Activated gamma-delta T cell treated with Interleukin-2 at 50 U/mL for 16 hours (primary cell): ENCODE measurements at regions not wholly inside any gene's neighbourhood (a gene's known extent, or its start where the extent isn't known, plus 50 kb on each side); places are given as distances from the start of the nearest gene placed in this dataset.
"Not testable (repeated sequence)": the region's sequence is repeated elsewhere in the genome, so short reads cannot be mapped to it uniquely, and the experiment has no call there.

Source experiments
- DNase-seq: peaks from one replicate; pipeline ENCODE4 v3.0.0-alpha.2; 2020

- DNase-seq, result no peak
These were observed 199.4 kb downstream of the CHIC2 start for GRCh38 chr4:53865054-53865453.

GRCh38 chr4:53863736-53864365 is 200.6 kb downstream of the CHIC2 start:
- no peak for DNase-seq

- DNase-seq, result no peak
These were observed 201.2 kb downstream of the CHIC2 start for GRCh38 chr4:53863158-53863557.

GRCh38 chr4:53861856-53862610 is 202.4 kb downstream of the CHIC2 start:
- DNase-seq, result no peak

- DNase-seq, result no peak
These were observed 205.1 kb downstream of the CHIC2 start for GRCh38 chr4:53859305-53859704.

GRCh38 chr4:53858744-53859143 is 205.7 kb downstream of the CHIC2 start:
- DNase-seq, result no peak

- no peak for DNase-seq
These were observed 208.7 kb downstream of the CHIC2 start for GRCh38 chr4:53855581-53856250.

GRCh38 chr4:53854991-53855568 is 209.3 kb downstream of the CHIC2 start:
- no peak for DNase-seq

- no peak for DNase-seq
These were observed 212.1 kb downstream of the CHIC2 start for GRCh38 chr4:53852343-53852742.

GRCh38 chr4:53847965-53848364 is 216.4 kb downstream of the CHIC2 start:
- DNase-seq, result no peak

GRCh38 chr4:53844551-53844950 is 219.9 kb downstream of the CHIC2 start:
- DNase-seq, result no peak

- no peak for DNase-seq
These were observed 220.3 kb downstream of the CHIC2 start for GRCh38 chr4:53844133-53844532.

GRCh38 chr4:53841711-53842110 is 222.7 kb downstream of the CHIC2 start:
- no peak for DNase-seq

GRCh38 chr4:53840643-53841042 is 223.8 kb downstream of the CHIC2 start:
- DNase-seq, result no peak

- DNase-seq, result not testable (repeated sequence)
These were observed 231.0 kb downstream of the CHIC2 start for GRCh38 chr4:53833302-53834003.

GRCh38 chr4:53832549-53832948 is 231.9 kb downstream of the CHIC2 start:
- no peak for DNase-seq

GRCh38 chr4:53830511-53830910 is 233.9 kb downstream of the CHIC2 start:
- no peak for DNase-seq

GRCh38 chr4:53821179-53821851 is 230.0 kb upstream of the LNX1 start:
- DNase-seq, result no peak

GRCh38 chr4:53818104-53818503 is 226.8 kb upstream of the LNX1 start:
- DNase-seq, result no peak

GRCh38 chr4:53816561-53816960 is 225.3 kb upstream of the LNX1 start:
- no peak for DNase-seq

GRCh38 chr4:53815281-53815680 is 224.0 kb upstream of the LNX1 start:
- no peak for DNase-seq

GRCh38 chr4:53813998-53814397 is 222.7 kb upstream of the LNX1 start:
- DNase-seq, result no peak

- no peak for DNase-seq
These were observed 219.4 kb upstream of the LNX1 start for GRCh38 chr4:53810643-53811042.
